ENCODE measurements at regions not wholly inside any gene's neighbourhood (a gene's known extent, or its start where the extent isn't known, plus 50 kb on each side); places are given as distances from the start of the nearest gene placed in this dataset.

DNA sequence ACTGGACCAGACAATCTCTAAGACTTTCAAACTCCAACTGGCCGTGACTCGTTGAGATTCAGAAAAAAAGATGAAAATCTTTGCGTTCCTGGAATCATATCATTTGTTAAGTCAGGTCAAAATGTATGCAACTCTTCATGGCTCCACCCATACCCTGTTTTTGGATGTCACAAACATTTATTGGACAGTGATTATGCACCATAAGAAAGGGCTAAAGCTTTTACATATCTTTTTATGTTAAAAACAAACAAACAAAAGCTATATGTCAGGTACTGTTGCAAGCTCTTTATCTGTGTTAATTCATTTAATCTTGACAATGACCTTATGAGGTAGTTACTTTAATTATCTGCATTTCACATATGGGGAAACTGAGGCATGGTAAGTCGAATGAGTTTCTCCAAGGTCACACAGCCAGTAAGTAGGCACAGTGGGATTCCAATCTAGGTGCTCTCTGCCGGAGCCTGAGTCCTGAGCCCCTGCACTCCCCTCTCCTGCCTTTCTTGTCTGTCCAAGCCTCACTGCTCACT is 145.7 kb upstream of the MYCN start:
- H3K36me3 ChIP-seq (ENCODE audit: control insufficient read depth, insufficient read depth, low read length), result no peaks in the 10 kb centered on the region

DNA sequence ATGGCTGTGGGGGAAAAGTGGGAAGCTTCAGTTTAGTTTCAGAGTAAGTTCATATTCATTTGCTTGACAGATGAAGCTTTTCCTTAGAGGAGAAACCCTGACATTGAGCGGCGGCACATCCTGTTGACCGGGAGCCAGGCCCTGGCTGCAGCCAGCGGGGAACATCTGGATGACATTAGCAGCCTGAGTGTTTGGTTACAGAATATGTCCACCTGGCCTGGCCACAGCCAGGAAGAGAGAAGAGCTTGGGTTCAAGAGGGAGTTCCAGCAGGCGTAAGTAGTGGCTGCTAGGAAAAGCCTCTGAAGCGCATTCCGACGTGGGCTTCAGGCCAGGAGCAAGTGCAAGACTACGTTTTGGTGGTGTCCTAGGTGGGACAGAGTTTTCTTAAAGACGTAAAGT is 144.9 kb upstream of the MYCN start:
- CTCF ChIA-PET, result no interaction called here
- DNase-seq (ENCODE audit: low read depth, low spot score) (no peak), ATAC-seq (no peak)
- POLR2A ChIA-PET, result no interaction called here
- no peak overlapping the region for H3K4me3 ChIP-seq (ENCODE audit: low read depth in 2 of 2, low read length in 2 of 2)
- H3K27ac ChIP-seq (ENCODE audit: low read length), result no peak overlapping the region
- H3K36me3 ChIP-seq (ENCODE audit: control insufficient read depth, insufficient read depth, low read length), result no peaks in the 10 kb centered on the region
- BruUV-seq (replicated peaks), result no TSS peak
- in situ Hi-C loops (cut with HindIII; ENCODE audit: low pct_unique_long_range_greater_than_20kb, low sequenced_read_pairs), result no loop called here
- intact Hi-C loops (cut with micrococcal nuclease; ENCODE audit: unreplicated experiment), result no loop called here
- TF ChIP-seq SIN3A (IDR thresholded peaks at IDR 0.05; ENCODE audit: borderline replicate concordance, insufficient read depth, low read depth, low read length) (no peak), TCF7L2 (IDR thresholded peaks at IDR 0.05; ENCODE audit: low read depth, low read length) (no peak), POLR2AphosphoS5 (IDR thresholded peaks at IDR 0.05; ENCODE audit: low read depth, low read length) (no peak)
- TF ChIP-seq, protein P1, sequence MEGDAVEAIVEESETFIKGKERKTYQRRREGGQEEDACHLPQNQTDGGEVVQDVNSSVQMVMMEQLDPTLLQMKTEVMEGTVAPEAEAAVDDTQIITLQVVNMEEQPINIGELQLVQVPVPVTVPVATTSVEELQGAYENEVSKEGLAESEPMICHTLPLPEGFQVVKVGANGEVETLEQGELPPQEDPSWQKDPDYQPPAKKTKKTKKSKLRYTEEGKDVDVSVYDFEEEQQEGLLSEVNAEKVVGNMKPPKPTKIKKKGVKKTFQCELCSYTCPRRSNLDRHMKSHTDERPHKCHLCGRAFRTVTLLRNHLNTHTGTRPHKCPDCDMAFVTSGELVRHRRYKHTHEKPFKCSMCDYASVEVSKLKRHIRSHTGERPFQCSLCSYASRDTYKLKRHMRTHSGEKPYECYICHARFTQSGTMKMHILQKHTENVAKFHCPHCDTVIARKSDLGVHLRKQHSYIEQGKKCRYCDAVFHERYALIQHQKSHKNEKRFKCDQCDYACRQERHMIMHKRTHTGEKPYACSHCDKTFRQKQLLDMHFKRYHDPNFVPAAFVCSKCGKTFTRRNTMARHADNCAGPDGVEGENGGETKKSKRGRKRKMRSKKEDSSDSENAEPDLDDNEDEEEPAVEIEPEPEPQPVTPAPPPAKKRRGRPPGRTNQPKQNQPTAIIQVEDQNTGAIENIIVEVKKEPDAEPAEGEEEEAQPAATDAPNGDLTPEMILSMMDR (IDR thresholded peaks at IDR 0.05), result no peak
- TF ChIP-seq, protein P2, sequence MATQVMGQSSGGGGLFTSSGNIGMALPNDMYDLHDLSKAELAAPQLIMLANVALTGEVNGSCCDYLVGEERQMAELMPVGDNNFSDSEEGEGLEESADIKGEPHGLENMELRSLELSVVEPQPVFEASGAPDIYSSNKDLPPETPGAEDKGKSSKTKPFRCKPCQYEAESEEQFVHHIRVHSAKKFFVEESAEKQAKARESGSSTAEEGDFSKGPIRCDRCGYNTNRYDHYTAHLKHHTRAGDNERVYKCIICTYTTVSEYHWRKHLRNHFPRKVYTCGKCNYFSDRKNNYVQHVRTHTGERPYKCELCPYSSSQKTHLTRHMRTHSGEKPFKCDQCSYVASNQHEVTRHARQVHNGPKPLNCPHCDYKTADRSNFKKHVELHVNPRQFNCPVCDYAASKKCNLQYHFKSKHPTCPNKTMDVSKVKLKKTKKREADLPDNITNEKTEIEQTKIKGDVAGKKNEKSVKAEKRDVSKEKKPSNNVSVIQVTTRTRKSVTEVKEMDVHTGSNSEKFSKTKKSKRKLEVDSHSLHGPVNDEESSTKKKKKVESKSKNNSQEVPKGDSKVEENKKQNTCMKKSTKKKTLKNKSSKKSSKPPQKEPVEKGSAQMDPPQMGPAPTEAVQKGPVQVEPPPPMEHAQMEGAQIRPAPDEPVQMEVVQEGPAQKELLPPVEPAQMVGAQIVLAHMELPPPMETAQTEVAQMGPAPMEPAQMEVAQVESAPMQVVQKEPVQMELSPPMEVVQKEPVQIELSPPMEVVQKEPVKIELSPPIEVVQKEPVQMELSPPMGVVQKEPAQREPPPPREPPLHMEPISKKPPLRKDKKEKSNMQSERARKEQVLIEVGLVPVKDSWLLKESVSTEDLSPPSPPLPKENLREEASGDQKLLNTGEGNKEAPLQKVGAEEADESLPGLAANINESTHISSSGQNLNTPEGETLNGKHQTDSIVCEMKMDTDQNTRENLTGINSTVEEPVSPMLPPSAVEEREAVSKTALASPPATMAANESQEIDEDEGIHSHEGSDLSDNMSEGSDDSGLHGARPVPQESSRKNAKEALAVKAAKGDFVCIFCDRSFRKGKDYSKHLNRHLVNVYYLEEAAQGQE (IDR thresholded peaks at IDR 0.05; ENCODE audit: insufficient read depth in 1 of 2, low read depth in 2 of 2, low read length in 1 of 2), result no peak
- H3K4me1 ChIP-seq (ENCODE audit: control insufficient read depth, insufficient read depth, low read length), result no peaks in the 10 kb centered on the region
- H3K27me3 ChIP-seq (ENCODE audit: control insufficient read depth, insufficient read depth, low read length), result no peaks in the 10 kb centered on the region; the same call in 1 of the 2 replicates
- no peaks in the 10 kb centered on the region for H3K9me3 ChIP-seq (ENCODE audit: control insufficient read depth, insufficient read depth, low read depth, low read length)

More for the DNA sequence above, 145.7 kb upstream of the MYCN start:
- Histone ChIP-seq H3K27me3 (ENCODE audit: control insufficient read depth, insufficient read depth, low read length) (no peaks in the 10 kb centered on the region; the same call in 1 of the 2 replicates), H3K27ac (ENCODE audit: low read length) (no peak overlapping the region), H3K9me3 (ENCODE audit: control insufficient read depth, insufficient read depth, low read depth, low read length) (no peaks in the 10 kb centered on the region), H3K4me1 (ENCODE audit: control insufficient read depth, insufficient read depth, low read length) (no peaks in the 10 kb centered on the region), H3K4me3 (ENCODE audit: low read depth in 2 of 2, low read length in 2 of 2) (no peak overlapping the region)
- in situ Hi-C loops (cut with HindIII; ENCODE audit: low pct_unique_long_range_greater_than_20kb, low sequenced_read_pairs) (no loop called here), intact Hi-C loops (cut with micrococcal nuclease; ENCODE audit: unreplicated experiment) (no loop called here)
- DNase-seq (ENCODE audit: low read depth, low spot score) (no peak), ATAC-seq (no peak)
- BruUV-seq (replicated peaks), result no TSS peak
- TF ChIP-seq, protein P1 (IDR thresholded peaks at IDR 0.05), result no peak
- CTCF ChIA-PET, result no interaction called here
- POLR2A ChIA-PET, result no interaction called here
